ENCODE measurements at regions not wholly inside any gene's neighbourhood (a gene's known extent, or its start where the extent isn't known, plus 50 kb on each side); places are given as distances from the start of the nearest gene placed in this dataset.
"Not testable (repeated sequence)": the region's sequence is repeated elsewhere in the genome, so short reads cannot be mapped to it uniquely, and the experiment has no call there.

DNA sequence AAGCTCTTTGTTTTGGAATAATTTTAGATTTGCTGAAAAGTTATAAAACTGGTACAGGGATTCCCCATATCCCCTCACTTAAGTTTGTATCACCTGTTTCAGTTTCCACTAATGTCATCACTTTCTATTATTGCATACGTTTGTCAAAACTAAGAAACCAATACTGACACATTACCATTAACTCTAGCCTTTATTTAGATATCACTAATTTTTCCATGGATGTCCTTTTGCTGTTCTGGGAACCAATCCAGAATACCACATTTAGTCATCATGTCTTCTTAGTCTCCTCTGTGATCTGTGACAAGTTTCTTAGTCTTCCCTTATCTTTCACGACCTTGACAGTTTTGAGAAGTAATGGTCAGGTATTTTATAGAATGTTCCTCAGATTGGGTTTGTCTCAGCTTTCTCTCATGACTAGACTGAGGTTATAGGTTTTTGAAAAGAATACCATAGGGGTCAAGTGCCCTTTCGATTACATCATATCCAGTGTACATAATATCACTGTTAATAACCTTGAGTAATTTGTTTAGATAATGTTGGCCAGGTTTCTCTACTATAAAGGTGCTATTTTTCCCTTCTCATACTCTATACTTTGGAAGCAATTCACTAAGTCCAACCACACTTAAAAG, 51.9 kb upstream of the NMUR2 start:
- DNase-seq = no peak

DNA sequence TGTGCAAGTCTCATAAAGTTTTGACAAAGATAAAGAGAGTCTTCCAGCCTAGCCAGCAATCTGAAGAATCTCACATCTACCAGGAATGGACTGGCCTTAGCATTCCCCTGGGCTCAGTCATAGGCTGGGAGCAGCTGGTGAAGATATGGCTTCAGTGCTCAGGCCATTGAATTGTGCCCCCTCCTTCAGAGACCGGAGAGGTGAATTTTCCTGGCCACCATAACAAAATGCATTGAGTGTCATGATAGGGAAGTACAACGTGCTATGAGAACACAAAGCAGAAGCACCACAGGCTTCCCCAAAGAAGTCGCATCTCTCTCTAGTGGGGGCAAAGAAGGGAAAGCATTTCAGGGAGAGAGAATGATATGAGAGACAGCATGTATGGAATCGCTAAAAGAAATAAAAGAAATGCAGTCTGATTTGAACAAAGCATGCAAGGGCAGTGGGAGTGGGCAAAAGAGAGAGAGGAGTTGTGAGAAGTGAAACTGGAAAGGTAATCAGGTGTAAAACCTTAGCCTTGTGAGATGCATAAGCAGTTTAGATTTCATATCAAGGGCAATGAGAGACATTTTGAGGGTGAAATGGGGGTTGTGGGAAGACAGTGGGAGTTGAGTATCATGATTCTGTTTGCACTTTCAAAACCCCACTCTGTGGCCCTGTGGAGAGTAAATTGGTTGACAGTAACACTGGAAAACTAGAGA, 57.1 kb upstream of the NMUR2 start:
- DNase-seq = no peak

DNA sequence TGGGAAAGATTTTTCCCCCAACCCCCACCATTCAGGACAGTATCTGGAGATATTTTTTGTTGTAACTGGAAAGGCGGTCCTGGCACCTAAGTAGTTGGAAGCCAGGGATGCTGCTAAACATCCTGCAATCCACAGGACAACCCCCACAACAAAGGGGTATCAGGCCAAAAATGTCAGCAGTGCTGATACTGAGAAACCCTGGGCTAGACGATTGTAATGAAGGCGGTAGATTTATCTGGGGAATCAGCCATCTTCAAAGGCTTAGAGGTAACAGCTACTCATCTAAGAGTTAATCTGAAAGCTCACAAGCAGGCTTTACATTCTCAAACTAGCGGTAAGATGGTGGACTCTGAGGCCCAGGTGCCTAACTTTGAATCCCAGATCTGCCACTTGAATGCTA, 59.0 kb upstream of the NMUR2 start:
- DNase-seq = no peak

DNA sequence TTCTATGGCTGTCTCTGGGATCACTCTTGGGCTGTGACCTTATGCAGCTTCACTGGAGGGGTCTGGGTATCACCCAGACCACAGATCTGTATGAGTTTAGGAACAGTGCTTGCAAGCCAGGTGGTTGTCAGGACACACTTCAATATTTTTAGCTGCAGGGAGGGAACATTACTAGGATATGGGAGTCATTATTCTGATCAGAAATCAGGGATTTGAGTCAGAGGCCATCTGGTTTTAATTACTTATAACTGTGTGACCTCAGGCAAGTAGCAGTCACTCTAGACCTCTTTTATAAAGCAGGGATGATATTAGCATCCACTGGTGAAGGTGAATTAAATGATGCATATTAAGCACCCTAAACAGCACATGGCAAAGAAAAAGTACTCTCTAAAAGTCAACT, 60.1 kb upstream of the NMUR2 start:
- DNase-seq = no peak

DNA sequence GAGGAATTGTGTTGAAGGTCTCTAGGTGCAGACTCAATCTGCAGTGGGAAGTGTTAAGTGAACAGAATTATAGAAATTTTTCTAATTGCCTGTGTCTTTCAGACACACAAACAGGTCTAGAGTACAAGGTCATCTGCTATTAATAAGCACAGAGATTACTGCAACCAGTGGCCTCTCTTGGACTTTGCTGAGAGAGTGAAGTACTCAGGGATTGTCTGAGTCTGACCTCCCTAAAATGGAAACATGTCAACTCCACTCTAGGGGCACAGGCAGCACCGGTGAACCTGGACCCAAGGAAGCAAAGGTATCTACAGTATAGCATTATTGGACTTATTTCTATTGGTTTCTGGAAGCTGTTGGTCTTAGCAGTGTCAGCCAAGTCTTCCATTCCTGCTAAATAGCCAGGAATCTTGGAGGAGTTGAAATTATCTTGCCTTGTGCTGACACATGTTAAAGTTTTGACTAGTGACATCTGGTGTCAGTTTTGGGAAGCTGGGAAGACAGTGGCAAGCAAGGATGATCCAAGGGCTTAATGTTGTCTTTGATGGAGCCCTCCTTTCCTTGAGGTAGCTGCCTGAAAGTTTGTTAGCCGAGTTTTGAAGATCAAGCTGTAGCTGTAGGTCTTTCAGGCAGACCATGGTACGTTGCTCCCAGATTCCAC, 61.1 kb upstream of the NMUR2 start:
- no peak for DNase-seq

DNA sequence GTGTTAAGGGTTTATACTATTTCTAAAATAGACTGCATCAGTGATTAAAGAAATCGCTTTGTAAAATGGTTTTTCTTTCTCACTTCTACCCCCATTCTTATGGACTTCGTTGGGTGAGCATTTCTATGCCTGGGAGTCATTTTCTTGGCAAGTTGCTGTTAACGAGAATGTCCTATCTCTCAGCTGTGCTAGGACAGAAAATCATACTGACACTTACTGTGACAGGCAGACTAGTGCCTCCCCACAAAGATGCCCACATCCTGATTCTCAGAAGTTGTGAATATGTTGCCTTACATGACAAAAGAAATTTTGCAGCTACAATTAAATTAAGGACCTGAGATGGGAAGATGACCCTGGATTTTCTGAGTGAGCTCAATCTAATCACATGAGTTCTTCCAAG, 65.1 kb upstream of the NMUR2 start:
- no peak for DNase-seq

DNA sequence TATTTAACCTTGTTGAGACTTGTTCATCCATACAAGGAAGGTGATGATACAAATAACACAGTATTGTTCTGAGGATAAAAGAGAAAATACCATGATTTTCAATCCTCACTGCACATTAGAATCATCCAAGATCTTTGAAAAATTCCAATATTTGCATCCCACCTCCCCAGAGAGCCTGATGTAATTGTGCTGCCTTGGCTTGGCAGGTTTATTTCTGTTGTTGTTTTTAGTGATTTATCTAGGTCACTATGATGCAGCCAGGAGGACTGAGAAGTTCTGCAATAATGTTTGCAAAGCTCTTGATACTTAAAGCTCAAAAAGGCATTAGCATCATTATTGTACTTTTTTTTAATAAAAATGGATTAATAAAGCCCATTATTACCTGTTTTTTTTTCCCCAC, 67.0 kb upstream of the NMUR2 start:
- no peak for DNase-seq

DNA sequence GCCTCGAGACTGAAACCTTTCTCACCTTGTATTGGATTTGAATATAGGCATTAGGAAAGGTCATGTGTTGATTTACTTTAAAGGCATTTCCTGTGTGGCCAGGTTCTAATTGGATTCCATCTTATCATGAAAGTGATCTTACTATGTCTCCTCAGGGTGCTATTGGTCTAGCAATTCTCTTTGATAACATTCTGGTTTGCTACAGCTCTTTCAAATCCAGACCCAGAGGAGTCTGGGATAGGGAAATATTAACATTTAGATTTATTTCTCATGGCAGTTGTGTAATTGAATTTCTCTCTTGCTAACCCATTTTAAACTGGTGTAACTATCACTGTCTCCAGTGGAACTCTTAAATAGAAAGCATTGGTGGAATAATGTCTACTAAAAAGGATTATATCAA, 69.9 kb upstream of the NMUR2 start:
- no peak for DNase-seq

DNA sequence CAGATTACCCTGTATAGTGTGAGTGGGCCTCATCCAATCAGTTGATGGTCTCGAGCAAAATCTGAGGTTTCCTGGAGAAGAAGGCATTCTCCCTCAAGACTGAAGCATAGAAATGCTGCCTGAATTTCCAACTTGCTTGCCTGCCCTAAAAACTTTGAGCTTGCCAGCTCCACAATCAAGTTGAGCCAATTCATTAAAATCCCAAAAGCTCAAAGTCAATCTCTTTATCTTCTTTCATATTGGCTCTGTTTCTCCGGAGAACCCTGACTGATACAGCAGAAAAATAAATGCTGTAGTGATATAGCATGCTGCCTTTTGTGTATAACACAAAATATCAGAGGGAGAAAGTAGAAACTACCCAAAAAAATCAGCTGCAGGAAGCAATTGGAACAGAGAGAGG, 72.5 kb upstream of the NMUR2 start:
- DNase-seq = no peak

DNA sequence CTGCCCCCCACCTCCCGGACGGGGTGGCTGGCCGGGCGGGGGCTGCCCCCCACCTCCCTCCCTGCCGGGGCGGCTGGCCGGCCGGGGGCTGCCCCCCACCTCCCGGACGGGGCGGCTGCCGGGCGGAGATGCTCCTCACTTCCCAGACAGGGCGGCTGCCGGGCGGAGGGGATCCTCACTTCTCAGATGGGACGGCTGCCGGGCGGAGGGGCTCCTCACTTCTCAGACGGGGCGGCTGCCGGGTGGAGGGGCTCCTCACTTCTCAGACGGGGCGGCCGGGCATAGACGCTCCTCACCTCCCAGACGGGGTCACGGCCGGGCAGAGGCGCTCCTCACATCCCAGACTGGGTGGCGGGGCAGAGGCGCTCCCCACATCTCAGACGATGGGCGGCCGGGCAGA, 74.8 kb upstream of the NMUR2 start:
- not testable (repeated sequence) for DNase-seq

DNA sequence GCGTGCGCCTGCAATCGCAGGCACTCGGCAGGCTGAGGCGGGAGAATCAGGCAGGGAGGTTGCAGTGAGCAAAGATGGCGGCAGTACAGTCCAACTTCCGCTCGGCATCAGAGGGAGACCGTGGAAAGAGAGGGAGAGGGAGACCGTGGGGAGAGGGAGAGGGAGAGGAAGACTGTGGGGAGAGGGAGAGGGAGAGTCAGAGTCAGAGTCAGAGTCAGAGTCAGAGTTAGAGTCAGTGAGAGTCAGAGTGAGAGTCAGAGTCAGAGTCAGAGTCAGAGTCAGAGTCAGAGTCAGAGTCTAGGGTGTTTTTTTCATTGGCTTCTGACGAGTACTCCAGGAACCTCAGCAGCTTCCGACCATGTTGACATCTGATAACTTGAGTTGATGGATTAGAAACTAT, 75.6 kb upstream of the NMUR2 start:
- DNase-seq = not testable (repeated sequence)

DNA sequence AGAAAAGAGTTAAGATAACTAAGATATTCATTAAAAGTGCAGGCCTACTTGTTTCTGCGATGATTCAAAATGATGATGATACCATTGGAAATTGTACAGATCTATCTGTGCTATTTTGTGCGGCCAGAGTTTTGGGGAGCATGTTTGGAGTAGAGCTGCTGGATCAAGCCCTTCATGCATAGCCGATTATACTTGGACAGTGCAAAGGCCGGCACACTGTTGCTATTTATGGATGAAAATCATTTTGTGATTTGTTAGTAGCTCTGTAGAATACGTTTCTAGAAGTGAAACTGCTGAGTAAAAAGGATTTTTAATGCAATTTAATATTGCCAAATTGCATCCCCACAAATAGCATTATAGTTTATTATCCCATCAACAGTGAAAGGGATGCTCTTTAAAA, 82.1 kb upstream of the NMUR2 start:
- no peak for DNase-seq

DNA sequence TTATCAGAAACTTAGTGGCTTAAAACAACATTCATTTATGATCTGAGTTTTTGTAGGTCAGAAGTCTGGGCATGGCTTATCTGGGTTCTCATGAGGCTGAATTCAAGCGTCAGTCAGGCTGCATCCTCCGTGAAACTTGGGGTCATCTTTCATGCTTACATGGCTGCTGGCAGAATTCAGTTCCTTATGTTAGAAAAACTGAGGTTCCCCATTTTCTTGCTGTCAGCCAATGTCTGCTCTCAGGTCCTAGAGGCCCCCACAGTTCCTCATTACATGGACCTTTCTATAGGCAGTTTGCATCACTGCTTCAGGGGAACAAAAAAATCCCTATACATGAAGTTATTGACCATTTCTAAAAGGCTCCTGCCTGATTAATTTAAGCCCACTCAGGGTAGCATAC, 83.8 kb upstream of the NMUR2 start:
- no peak for DNase-seq

DNA sequence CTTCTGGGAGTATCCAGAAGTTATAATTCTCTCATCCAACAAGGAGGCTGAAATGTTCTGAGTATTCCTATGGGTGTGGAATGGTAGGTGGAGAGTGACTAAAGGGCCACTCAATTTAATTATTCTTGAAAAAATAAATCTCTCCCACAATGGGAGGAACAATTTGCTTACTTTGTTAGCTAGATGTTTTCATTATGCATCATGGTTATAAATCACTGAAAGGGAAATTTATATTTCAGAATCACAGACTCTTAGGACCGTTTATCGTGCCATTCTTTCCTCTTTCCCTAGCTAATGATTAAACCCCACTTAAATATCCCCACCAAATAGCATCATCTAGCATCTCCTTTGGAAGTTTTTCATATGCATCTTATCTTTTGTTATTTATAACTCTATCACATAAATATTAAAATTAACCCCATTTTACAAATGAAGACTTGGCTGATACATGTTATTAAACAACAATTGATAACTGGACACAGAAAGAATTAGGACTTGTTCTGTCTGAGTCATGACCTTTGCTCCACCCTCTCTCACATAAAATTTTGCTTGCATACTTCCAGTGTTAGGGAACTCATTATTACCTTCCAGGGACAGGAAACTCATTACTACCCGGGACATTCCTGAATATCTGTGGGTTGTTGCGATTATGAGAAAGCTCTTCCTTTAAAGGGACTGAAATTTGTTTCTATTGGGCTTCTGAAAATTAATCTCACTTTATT, 94.9 kb upstream of the NMUR2 start:
- no peak for DNase-seq

DNA sequence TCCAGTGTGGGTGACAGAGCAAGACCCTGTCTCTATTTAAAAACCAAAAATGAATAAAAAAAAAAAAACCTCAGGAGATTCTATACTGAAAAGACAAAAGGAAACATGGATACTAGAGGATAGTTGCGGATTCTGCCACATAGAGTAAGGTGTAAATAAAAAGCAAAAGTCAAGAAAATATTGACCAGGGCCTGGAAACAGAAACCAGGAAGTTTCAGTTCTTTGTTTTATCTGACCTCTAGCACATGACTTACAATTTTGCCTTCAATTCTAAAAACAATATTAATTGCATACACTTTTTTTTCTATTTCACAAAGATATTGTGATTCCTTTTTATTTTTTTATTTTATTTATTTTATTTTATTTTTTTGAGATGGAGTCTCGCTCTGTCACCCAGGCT, 96.2 kb upstream of the NMUR2 start:
- DNase-seq = no peak

DNA sequence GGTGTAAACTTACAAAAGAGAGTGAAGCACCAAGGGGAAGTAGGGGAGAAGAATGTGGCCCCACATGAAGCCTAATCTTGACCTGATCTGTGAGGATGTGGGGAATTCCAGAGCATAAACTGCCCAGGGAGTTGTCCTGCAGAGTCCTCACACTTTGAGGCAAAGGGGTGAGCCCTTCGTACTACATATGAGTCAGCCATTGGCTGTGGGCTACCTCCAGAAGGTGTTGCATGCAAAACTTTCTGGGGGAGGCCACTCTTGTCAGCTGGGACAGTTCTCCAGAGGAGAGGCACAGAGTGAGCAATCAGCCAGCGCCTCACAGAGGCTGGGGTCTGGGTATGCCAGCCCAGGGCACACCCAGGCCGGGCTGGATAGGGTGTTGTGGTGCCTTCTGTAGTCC, 98.1 kb upstream of the NMUR2 start:
- DNase-seq = no peak

DNA sequence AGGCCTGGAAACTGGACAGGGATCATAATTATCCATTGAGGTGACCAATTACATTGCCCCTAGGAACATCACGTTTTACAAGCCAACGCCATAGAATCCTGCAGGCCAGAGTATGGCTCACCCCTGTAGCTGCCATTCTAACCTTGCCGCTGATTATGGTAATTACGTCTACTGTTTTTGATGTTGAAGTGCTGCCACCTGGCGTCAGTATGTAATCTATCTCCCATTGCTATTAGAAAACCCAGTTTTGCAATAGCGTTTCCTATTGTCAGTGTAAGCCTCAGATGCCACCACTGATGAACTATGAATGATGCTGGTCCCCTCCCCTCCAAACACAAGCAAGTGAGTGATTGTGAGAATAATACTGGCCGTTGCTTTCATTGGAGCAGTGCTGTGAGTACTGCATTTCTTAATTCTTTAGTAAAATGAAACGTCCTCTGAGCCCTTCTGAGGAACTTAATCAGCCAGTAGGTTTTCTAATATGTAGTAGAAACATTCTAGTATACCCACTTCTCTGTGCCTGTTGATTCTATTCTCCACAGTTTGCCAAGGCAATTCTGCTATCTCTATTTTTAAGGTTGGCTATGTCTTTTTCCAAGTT, 100.5 kb upstream of the NMUR2 start:
- DNase-seq = peak; percentile 19

DNA sequence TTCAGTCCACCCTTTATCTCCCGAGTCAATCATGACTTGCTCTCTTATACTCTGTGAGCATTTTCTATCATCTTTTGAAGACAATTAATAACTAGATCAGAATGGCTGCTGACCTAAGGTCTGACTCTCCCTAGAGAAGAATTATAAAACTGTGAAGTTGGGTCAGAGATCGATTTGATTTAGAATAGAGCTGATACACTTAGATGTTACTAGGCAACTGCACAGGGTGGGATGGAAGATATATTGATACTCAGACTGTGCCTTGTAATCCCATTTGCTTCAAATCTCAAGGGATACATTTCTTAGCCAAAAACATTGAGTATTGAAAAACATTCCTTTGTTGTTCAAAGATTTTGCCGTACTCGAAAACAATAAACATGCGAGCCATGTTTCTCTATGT, 106.0 kb upstream of the NMUR2 start:
- no peak for DNase-seq

DNA sequence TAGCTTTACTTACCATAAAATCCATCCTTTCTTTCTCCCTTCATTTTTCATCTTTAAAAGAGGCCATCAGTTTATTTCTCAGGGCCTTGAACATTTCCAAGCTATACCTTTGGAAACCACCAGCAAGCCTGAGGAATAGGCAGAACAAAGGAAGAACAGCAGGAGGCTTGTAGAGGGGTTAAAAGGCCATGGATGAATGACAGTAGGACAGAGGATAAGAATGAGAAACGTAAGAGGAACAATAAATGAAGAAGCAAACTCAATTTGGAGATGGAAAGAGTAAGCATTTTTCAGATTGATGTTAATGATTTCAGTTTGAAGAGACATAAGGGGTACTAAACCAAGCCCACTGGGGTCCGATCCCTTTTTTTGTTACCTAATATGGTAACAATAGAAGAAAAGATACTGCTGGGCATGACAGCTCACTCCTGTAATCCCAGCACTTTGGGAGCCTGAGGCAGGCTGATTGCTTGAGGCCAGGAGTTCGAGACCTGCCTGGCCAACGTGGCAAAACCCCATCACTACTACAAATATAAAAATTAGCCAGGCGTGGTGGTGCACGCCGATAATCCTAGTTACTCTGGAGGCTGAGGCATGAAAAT, 106.6 kb upstream of the NMUR2 start:
- no peak for DNase-seq

DNA sequence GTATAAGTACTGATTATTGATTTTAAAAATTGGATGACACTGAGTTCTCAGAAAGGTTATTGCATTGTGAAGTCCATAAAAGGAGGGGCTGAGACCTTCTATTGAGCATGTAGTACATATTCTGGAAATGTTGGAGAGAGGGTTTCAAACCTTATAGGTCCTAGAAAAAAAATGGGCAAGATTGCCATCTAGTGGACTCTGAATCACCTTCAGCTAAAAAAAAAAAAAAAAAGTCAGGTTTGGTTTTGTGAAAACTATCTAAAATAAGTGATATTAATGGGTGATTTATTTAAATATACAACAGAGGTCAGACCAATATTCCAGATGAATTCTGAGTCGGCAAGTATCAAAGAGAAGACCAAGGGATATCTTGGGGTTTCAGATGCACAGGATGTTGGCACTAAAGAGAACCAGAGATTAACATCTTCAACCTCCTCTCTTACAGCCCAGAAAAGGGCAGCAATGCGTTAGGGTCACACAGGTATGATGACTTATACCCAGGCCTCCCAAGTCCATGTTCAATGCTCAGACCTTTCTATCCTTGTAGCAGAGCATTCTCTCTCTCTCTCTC, 109.8 kb upstream of the NMUR2 start:
- DNase-seq = no peak

DNA sequence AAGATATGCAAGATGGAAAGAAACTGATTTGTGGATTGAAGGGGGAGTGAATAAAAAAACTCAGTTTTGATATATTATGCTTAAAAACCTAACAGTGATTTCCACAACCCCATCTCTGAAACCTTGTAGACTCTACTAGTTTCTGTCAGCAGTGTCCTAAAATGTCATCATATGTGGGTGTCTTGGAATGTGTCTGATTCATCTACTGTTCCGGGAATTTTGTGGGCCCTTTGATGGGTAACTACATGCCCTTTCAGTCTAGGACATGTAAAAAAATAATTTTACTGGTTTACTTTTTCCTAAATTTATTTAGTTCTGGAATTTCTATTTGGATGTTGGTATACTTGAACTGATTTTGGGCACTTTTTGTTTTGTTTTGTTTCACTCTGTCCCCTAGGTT, 118.9 kb upstream of the NMUR2 start:
- no peak for DNase-seq

DNA sequence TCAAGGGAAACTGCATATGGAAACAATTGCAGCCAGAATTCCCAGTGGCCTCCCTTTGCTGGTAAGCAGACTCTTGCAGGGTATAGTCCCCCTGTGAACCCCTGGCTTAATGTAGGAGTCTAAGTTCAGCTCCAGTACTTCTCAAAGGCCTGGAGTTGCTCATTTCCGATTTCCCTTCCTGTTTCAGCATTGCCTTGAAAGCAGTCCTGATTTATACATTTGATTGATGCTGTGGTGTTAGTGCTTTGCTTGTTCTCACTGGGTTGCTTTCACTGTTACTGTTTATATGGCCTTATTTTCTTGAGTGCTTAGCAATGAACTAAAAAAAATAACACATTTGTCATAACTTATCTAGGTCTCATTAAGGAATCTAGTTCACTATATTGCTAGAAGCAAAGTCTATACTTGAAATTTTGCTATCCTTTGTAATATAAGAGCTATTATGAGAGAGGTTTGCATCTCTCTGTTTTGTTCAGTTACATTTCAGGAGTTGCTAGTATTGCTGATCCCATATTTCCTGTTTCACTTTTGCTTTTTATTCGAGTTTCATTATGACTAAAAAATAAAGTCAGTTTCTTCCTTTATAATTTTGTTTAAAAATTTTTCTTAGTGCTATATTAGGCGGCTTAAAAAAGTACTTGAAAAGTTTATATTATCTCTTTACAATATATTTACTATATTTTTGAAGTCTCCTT, 122.4 kb upstream of the NMUR2 start:
- DNase-seq = no peak

Data from NCI-H446 treated with DMSO at 0.1 percent for 48 hours (cell line).